ENCODE measurements at regions not wholly inside any gene's neighbourhood (a gene's known extent, or its start where the extent isn't known, plus 50 kb on each side); places are given as distances from the start of the nearest gene placed in this dataset.

GRCh38 chr6:11486959-11487358, 50.6 kb upstream of the TMEM170B start:
- Histone ChIP-seq H3K27ac (no peak overlapping the region), H3K27me3 (ENCODE audit: control insufficient read depth, insufficient read depth, low read length) (no peaks in the 10 kb centered on the region), H3K9ac (no peak overlapping the region), H2AFZ (no peak overlapping the region), H3K36me3 (ENCODE audit: control insufficient read depth, insufficient read depth, low read length) (no peaks in the 10 kb centered on the region), H3K4me3 (ENCODE audit: low read depth, low read length) (no peak overlapping the region), H3K79me2 (no peaks in the 10 kb centered on the region), H3K9me3 (ENCODE audit: control insufficient read depth, low read length) (no peaks in the 10 kb centered on the region), H3K4me2 (ENCODE audit: low read length) (no peak overlapping the region), H3K4me1 (no peaks in the 10 kb centered on the region)
- TF ChIP-seq CTCF (IDR thresholded peaks at IDR 0.05) = no peak

DNA sequence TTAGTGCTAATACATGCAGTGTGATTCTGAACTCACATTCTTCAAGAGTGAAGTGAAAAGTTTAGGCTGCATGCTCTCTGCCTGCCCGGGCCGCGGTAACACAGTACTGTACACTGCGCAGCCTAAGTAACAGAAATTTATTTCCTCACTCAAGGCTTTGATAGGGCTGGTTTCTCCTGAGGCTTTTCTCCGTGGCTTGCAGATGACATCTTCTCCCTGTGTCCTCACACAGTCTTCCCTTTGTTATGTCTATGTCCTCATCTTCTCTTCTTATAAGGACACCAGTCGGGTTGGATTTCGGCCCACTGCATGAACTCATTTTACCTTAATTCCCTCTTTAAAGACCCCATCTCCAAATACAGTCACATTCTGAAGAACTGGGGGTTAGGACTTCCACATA, 51.1 kb upstream of the TMEM170B start:
- H3K9me3 ChIP-seq (ENCODE audit: control insufficient read depth, low read length) = no peaks in the 10 kb centered on the region
- H3K27ac ChIP-seq = no peak overlapping the region
- TF ChIP-seq CTCF (IDR thresholded peaks at IDR 0.05) = no peak
- no peaks in the 10 kb centered on the region for H3K79me2 ChIP-seq
- H3K4me3 ChIP-seq (ENCODE audit: low read depth, low read length) = no peak overlapping the region
- no peaks in the 10 kb centered on the region for H3K4me1 ChIP-seq
- no peak overlapping the region for H2AFZ ChIP-seq
- no peaks in the 10 kb centered on the region for H3K36me3 ChIP-seq (ENCODE audit: control insufficient read depth, insufficient read depth, low read length)
- H3K4me2 ChIP-seq (ENCODE audit: low read length) = no peak overlapping the region
- H3K27me3 ChIP-seq (ENCODE audit: control insufficient read depth, insufficient read depth, low read length) = no peaks in the 10 kb centered on the region
- H3K9ac ChIP-seq = no peak overlapping the region

DNA sequence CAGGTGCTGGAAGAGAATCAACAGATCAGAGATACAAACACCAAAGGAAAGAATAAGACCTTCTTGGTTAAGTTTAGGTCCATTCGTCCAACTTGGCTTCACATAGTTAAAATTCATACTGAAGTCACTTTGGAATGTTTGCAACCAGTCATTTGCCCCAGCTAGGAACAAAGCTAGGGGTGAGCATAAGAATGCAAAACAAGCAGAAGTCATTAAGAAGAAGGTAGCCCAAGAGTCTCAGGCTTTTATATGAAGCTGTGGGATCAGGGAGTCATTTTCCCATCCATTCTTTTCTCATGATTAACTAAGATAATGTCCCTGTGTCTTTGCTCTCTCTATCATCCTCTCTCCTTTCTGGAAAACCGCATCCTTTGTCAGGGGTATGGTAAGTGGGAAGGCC, 51.5 kb upstream of the TMEM170B start:
- Histone ChIP-seq H3K9me3 (ENCODE audit: control insufficient read depth, low read length) (no peaks in the 10 kb centered on the region), H3K36me3 (ENCODE audit: control insufficient read depth, insufficient read depth, low read length) (no peaks in the 10 kb centered on the region), H3K27ac (no peak overlapping the region), H3K79me2 (no peaks in the 10 kb centered on the region), H3K4me3 (ENCODE audit: low read depth, low read length) (no peak overlapping the region), H3K9ac (no peak overlapping the region), H3K4me1 (no peaks in the 10 kb centered on the region), H3K4me2 (ENCODE audit: low read length) (no peak overlapping the region), H3K27me3 (ENCODE audit: control insufficient read depth, insufficient read depth, low read length) (no peaks in the 10 kb centered on the region), H2AFZ (no peak overlapping the region)
- no peak for TF ChIP-seq CTCF (IDR thresholded peaks at IDR 0.05)

DNA sequence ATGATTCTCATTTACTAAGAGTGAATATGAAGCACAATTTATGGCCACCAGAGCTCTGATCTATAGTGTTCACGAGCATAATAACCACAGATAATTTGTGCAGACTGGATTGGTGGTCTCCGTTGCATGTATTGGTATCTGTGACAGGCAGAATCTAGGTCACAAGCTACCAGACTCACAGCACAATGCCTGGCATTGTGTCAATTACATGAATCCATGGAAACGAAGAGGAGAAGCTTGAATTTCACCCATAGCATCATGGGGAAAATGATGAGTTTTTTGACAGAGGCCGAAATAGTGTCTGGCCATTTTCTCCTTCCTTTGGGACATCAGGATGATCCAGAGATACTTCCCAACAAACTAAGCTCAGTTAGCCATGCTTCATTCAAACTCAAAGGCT, 52.3 kb upstream of the TMEM170B start:
- Histone ChIP-seq H3K4me3 (ENCODE audit: low read depth, low read length) (no peak overlapping the region), H3K36me3 (ENCODE audit: control insufficient read depth, insufficient read depth, low read length) (no peaks in the 10 kb centered on the region), H3K9ac (no peak overlapping the region), H3K4me2 (ENCODE audit: low read length) (no peak overlapping the region), H3K4me1 (no peaks in the 10 kb centered on the region), H3K79me2 (no peaks in the 10 kb centered on the region), H3K9me3 (ENCODE audit: control insufficient read depth, low read length) (no peaks in the 10 kb centered on the region), H3K27me3 (ENCODE audit: control insufficient read depth, insufficient read depth, low read length) (no peaks in the 10 kb centered on the region), H3K27ac (no peak overlapping the region), H2AFZ (no peak overlapping the region)
- TF ChIP-seq CTCF (IDR thresholded peaks at IDR 0.05) = no peak

GRCh38 chr6:11484441-11484840, 53.1 kb upstream of the TMEM170B start:
- H3K36me3 ChIP-seq (ENCODE audit: control insufficient read depth, insufficient read depth, low read length) = no peaks in the 10 kb centered on the region
- H3K27ac ChIP-seq = no peak overlapping the region
- no peaks in the 10 kb centered on the region for H3K79me2 ChIP-seq

More at GRCh38 chr6:11484441-11484840, 53.1 kb upstream of the TMEM170B start:
- Histone ChIP-seq H3K9me3 (ENCODE audit: control insufficient read depth, low read length) (no peaks in the 10 kb centered on the region), H3K4me1 (no peaks in the 10 kb centered on the region), H3K27me3 (ENCODE audit: control insufficient read depth, insufficient read depth, low read length) (no peaks in the 10 kb centered on the region), H2AFZ (no peak overlapping the region), H3K9ac (no peak overlapping the region), H3K4me3 (ENCODE audit: low read depth, low read length) (no peak overlapping the region), H3K4me2 (ENCODE audit: low read length) (no peak overlapping the region)
- TF ChIP-seq CTCF (IDR thresholded peaks at IDR 0.05) = no peak
